GM19043 (cell line): ENCODE measurements at regions not wholly inside any gene's neighbourhood (a gene's known extent, or its start where the extent isn't known, plus 50 kb on each side); places are given as distances from the start of the nearest gene placed in this dataset.
"Not testable (repeated sequence)": the region's sequence is repeated elsewhere in the genome, so short reads cannot be mapped to it uniquely, and the experiment has no call there.

Source experiments
- ATAC-seq: cut with Tn5 transposase; IDR thresholded peaks from one replicate; pipeline ENCODE4 v1.9.1; 2021; ENCODE audit warnings: low read depth; ENCODE audit not compliant: unreplicated experiment

- no peak for ATAC-seq
These were observed 465.3 kb downstream of the REEP3 start for GRCh38 chr10:63986536-63986935.

- ATAC-seq: no peak
These were observed 466.0 kb downstream of the REEP3 start for GRCh38 chr10:63987212-63987611.

- no peak for ATAC-seq
These were observed 473.2 kb downstream of the REEP3 start for GRCh38 chr10:63994371-63994770.

GRCh38 chr10:64007157-64007556 is 486.0 kb downstream of the REEP3 start:
- no peak for ATAC-seq

GRCh38 chr10:64010711-64011110 is 489.5 kb downstream of the REEP3 start:
- ATAC-seq: no peak

GRCh38 chr10:64011912-64012714 is 490.9 kb downstream of the REEP3 start:
- no peak for ATAC-seq

- ATAC-seq: no peak
These were observed 493.1 kb downstream of the REEP3 start for GRCh38 chr10:64014281-64014680.

GRCh38 chr10:64023926-64024470 is 502.8 kb downstream of the REEP3 start:
- no peak for ATAC-seq

- ATAC-seq: no peak
These were observed 512.5 kb downstream of the REEP3 start for GRCh38 chr10:64033711-64034110.

GRCh38 chr10:64036321-64036930 is 515.2 kb downstream of the REEP3 start:
- ATAC-seq: no peak

GRCh38 chr10:64037071-64037661 is 516.0 kb downstream of the REEP3 start:
- no peak for ATAC-seq

GRCh38 chr10:64038107-64038506 is 516.9 kb downstream of the REEP3 start:
- ATAC-seq: no peak

- no peak for ATAC-seq
These were observed 518.0 kb downstream of the REEP3 start for GRCh38 chr10:64039198-64039597.

- peak; percentile 5 for ATAC-seq
These were observed 519.6 kb downstream of the REEP3 start for GRCh38 chr10:64040781-64041180.

- ATAC-seq: peak; percentile 89
These were observed 520.2 kb downstream of the REEP3 start for GRCh38 chr10:64041185-64041988.

GRCh38 chr10:64041989-64042490 is 520.8 kb downstream of the REEP3 start:
- ATAC-seq: no peak

GRCh38 chr10:64044098-64044497 is 522.9 kb downstream of the REEP3 start:
- no peak for ATAC-seq

- ATAC-seq: not testable (repeated sequence)
These were observed 523.9 kb downstream of the REEP3 start for GRCh38 chr10:64044957-64045632.

- ATAC-seq: no peak
These were observed 533.2 kb downstream of the REEP3 start for GRCh38 chr10:64054392-64054791.

GRCh38 chr10:64059884-64060283 is 538.7 kb downstream of the REEP3 start:
- no peak for ATAC-seq
